Gastrocnemius medialis (tissue), 4 donors: ENCODE measurements at regions not wholly inside any gene's neighbourhood (a gene's known extent, or its start where the extent isn't known, plus 50 kb on each side); places are given as distances from the start of the nearest gene placed in this dataset.

ENCODE experiments used
- ATAC-seq, 2 donors: fragments of 150-250 bp; one replicate each; pipeline ENCODE4 v1.9.1; 2016
- DNase-seq, 2 donors: peaks; one replicate each; pipeline ENCODE4 v3.0.0-alpha.2; 2019
- H3K27ac ChIP-seq, 4 donors: fragments of 200-600 bp; sonication (generic); 1 replicate in 1 of 4; 2 replicates in 3 of 4; pipeline ENCODE4 v1.5.1; 2016 to 2018; ENCODE audit warnings: mild to moderate bottlenecking in 2 of 4, moderate library complexity in 1 of 4
- H3K27me3 ChIP-seq, 3 donors: fragments of 200-600 bp; sonication (generic) in 2 of 3; 1 replicate in 1 of 3; 2 replicates in 2 of 3; pipeline versions ENCODE4 v1.5.1 to v1.6.0; 2016 to 2019; ENCODE audit warnings: mild to moderate bottlenecking in 1 of 3, moderate library complexity in 1 of 3
- H3K36me3 ChIP-seq, 2 donors: fragments of 200-600 bp; sonication (generic) in 1 of 2; one replicate each; pipeline ENCODE4 v1.5.1; 2017 to 2018
- H3K4me1 ChIP-seq, 2 donors: fragments of 200-600 bp; sonication (generic) in 1 of 2; one replicate each; pipeline ENCODE4 v1.5.1; 2016 to 2017; ENCODE audit warnings: mild to moderate bottlenecking in 2 of 2
- H3K4me3 ChIP-seq, 4 donors: fragments of 200-600 bp; sonication (generic) in 3 of 4; 1 replicate in 1 of 4; 2 replicates in 3 of 4; pipeline ENCODE4 v1.5.1; 2016 to 2019; ENCODE audit warnings: mild to moderate bottlenecking in 2 of 4
- H3K9me3 ChIP-seq, 3 donors: fragments of 200-600 bp; sonication (generic) in 2 of 3; 1 replicate in 1 of 3; 2 replicates in 2 of 3; pipeline ENCODE4 v1.5.1; 2016 to 2019
- POLR2A ChIP-seq, 2 donors: fragments of 450-650 bp; IDR thresholded peaks; one replicate each; pipeline ENCODE4 v1.6.1; 2017; ENCODE audit warnings: antibody characterized with exemption in 2 of 2, mild to moderate bottlenecking in 2 of 2, moderate library complexity in 2 of 2
- in situ Hi-C, 4 donors: fragments of 200-750 bp; cut with MboI; loops; one replicate each; pipeline versions ENCODE4 v1.15.0 to v1.8.0; 2017; ENCODE audit warnings: low sequenced_read_pairs in 4 of 4
- intact Hi-C: fragments of 100-400 bp; cut with DNase I; formaldehyde crosslinking; loops from one replicate; pipeline ENCODE4 v1.15.1; 2023; ENCODE audit warnings: low total_unique reads
- TF ChIP-seq, protein P1 (sequence below), 5 experiments: fragments of 450-650 bp in 3 of 5; fragments of 200-600 bp in 2 of 5; sonication (generic) in 2 of 5; IDR thresholded peaks in 4 of 5; conservative IDR thresholded peaks in 1 of 5; 1 replicate in 4 of 5; 2 replicates in 1 of 5; pipeline ENCODE4 v1.5.1; 2016 to 2019; ENCODE audit warnings: antibody characterized with exemption in 5 of 5, mild to moderate bottlenecking in 3 of 5, moderate library complexity in 3 of 5

- ATAC-seq (no peak), DNase-seq (no peak)
- TF ChIP-seq, protein P1, sequence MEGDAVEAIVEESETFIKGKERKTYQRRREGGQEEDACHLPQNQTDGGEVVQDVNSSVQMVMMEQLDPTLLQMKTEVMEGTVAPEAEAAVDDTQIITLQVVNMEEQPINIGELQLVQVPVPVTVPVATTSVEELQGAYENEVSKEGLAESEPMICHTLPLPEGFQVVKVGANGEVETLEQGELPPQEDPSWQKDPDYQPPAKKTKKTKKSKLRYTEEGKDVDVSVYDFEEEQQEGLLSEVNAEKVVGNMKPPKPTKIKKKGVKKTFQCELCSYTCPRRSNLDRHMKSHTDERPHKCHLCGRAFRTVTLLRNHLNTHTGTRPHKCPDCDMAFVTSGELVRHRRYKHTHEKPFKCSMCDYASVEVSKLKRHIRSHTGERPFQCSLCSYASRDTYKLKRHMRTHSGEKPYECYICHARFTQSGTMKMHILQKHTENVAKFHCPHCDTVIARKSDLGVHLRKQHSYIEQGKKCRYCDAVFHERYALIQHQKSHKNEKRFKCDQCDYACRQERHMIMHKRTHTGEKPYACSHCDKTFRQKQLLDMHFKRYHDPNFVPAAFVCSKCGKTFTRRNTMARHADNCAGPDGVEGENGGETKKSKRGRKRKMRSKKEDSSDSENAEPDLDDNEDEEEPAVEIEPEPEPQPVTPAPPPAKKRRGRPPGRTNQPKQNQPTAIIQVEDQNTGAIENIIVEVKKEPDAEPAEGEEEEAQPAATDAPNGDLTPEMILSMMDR (IDR thresholded peaks at IDR 0.05 in 4 of 5, conservative IDR thresholded peaks at IDR 0.05 in 1 of 5), result no peak
- TF ChIP-seq POLR2A (IDR thresholded peaks at IDR 0.05), result no peak
- H3K4me1 ChIP-seq, result no peaks in the 10 kb centered on the region
- intact Hi-C loops, result no loop called here
- H3K27me3 ChIP-seq, result no peaks in the 10 kb centered on the region
- no peaks in the 10 kb centered on the region for H3K9me3 ChIP-seq
- peak overlapping the region in 3 of 4 donors; percentile 13 to 32 (median 20) for H3K4me3 ChIP-seq
- no peaks in the 10 kb centered on the region for H3K36me3 ChIP-seq
- H3K27ac ChIP-seq, result no peak overlapping the region
- in situ Hi-C loops, result no loop called here
Observed at GRCh38 chr13:104586051-104586746, 1520.0 kb upstream of the SLC10A2 start.

- intact Hi-C loops (no loop called here), in situ Hi-C loops (no loop called here)
- Histone ChIP-seq H3K27ac (no peak overlapping the region), H3K9me3 (no peaks in the 10 kb centered on the region), H3K27me3 (no peaks in the 10 kb centered on the region), H3K4me1 (no peaks in the 10 kb centered on the region), H3K4me3 (no peak overlapping the region), H3K36me3 (no peaks in the 10 kb centered on the region)
- no peak for DNase-seq
- no peak for ATAC-seq
- TF ChIP-seq, protein P1 (IDR thresholded peaks at IDR 0.05 in 4 of 5, conservative IDR thresholded peaks at IDR 0.05 in 1 of 5), result no peak
- no peak for TF ChIP-seq POLR2A (IDR thresholded peaks at IDR 0.05)
Observed at GRCh38 chr13:104584481-104584880, 1518.3 kb upstream of the SLC10A2 start.

GRCh38 chr13:104580931-104581330 is 1514.7 kb upstream of the SLC10A2 start:
- TF ChIP-seq, protein P1 (IDR thresholded peaks at IDR 0.05 in 4 of 5, conservative IDR thresholded peaks at IDR 0.05 in 1 of 5), result no peak
- TF ChIP-seq POLR2A (IDR thresholded peaks at IDR 0.05), result no peak

GRCh38 chr13:104577071-104577815 is 1511.0 kb upstream of the SLC10A2 start:
- no peak overlapping the region for H3K27ac ChIP-seq
- no peak overlapping the region for H3K4me3 ChIP-seq
- ATAC-seq, result no peak
- in situ Hi-C loops, result no loop called here
- intact Hi-C loops, result no loop called here
- H3K4me1 ChIP-seq, result peaks cover under 1% of the 10 kb centered on the region in 2 donors
- no peaks in the 10 kb centered on the region for H3K27me3 ChIP-seq
- no peak for TF ChIP-seq POLR2A (IDR thresholded peaks at IDR 0.05)
- TF ChIP-seq, protein P1 (IDR thresholded peaks at IDR 0.05 in 4 of 5, conservative IDR thresholded peaks at IDR 0.05 in 1 of 5), result no peak
- no peak for DNase-seq
- H3K9me3 ChIP-seq, result no peaks in the 10 kb centered on the region
- H3K36me3 ChIP-seq, result no peaks in the 10 kb centered on the region

More at GRCh38 chr13:104580931-104581330, 1514.7 kb upstream of the SLC10A2 start:
- Histone ChIP-seq H3K27ac (no peak overlapping the region), H3K9me3 (no peaks in the 10 kb centered on the region), H3K4me1 (no peaks in the 10 kb centered on the region), H3K36me3 (no peaks in the 10 kb centered on the region), H3K27me3 (no peaks in the 10 kb centered on the region), H3K4me3 (no peak overlapping the region)
- ATAC-seq (no peak), DNase-seq (no peak)
- intact Hi-C loops, result no loop called here
- in situ Hi-C loops, result no loop called here
